ENCODE measurements at regions not wholly inside any gene's neighbourhood (a gene's known extent, or its start where the extent isn't known, plus 50 kb on each side); places are given as distances from the start of the nearest gene placed in this dataset.

GRCh38 chr4:60868232-60868960 lies 331.7 kb upstream of the ADGRL3 start:
- H3K27ac Mint-ChIP-seq = no peak overlapping the region
- H3K4me3 Mint-ChIP-seq = no peak overlapping the region
- H3K27me3 Mint-ChIP-seq (ENCODE audit: low read depth) = no peaks in the 10 kb centered on the region; the same call in 1 of the 2 replicates
- no peaks in the 10 kb centered on the region for H3K9me3 Mint-ChIP-seq
- H3K4me1 Mint-ChIP-seq = no peaks in the 10 kb centered on the region
- ChIA-PET CTCF (no interaction called here), POLR2A (no interaction called here)
- no peaks in the 10 kb centered on the region for H3K36me3 Mint-ChIP-seq
- DNase-seq (ENCODE audit: low spot score) (no peak), ATAC-seq (no peak)
- no peak for TF ChIP-seq FOXK1 (CRISPR knock-in tag; IDR thresholded peaks at IDR 0.05)
- no peak for TF ChIP-seq OVOL2 (CRISPR knock-in tag; IDR thresholded peaks at IDR 0.05; ENCODE audit: borderline replicate concordance)
- TF ChIP-seq, protein P1, sequence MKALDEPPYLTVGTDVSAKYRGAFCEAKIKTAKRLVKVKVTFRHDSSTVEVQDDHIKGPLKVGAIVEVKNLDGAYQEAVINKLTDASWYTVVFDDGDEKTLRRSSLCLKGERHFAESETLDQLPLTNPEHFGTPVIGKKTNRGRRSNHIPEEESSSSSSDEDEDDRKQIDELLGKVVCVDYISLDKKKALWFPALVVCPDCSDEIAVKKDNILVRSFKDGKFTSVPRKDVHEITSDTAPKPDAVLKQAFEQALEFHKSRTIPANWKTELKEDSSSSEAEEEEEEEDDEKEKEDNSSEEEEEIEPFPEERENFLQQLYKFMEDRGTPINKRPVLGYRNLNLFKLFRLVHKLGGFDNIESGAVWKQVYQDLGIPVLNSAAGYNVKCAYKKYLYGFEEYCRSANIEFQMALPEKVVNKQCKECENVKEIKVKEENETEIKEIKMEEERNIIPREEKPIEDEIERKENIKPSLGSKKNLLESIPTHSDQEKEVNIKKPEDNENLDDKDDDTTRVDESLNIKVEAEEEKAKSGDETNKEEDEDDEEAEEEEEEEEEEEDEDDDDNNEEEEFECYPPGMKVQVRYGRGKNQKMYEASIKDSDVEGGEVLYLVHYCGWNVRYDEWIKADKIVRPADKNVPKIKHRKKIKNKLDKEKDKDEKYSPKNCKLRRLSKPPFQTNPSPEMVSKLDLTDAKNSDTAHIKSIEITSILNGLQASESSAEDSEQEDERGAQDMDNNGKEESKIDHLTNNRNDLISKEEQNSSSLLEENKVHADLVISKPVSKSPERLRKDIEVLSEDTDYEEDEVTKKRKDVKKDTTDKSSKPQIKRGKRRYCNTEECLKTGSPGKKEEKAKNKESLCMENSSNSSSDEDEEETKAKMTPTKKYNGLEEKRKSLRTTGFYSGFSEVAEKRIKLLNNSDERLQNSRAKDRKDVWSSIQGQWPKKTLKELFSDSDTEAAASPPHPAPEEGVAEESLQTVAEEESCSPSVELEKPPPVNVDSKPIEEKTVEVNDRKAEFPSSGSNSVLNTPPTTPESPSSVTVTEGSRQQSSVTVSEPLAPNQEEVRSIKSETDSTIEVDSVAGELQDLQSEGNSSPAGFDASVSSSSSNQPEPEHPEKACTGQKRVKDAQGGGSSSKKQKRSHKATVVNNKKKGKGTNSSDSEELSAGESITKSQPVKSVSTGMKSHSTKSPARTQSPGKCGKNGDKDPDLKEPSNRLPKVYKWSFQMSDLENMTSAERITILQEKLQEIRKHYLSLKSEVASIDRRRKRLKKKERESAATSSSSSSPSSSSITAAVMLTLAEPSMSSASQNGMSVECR (CRISPR knock-in tag; IDR thresholded peaks at IDR 0.05; ENCODE audit: borderline replicate concordance) = no peak
- no peak for TF ChIP-seq ZNF317 (CRISPR knock-in tag; IDR thresholded peaks at IDR 0.05; ENCODE audit: borderline replicate concordance, low read depth)
- TF ChIP-seq RORB (CRISPR knock-in tag; IDR thresholded peaks at IDR 0.05) = no peak
- no peak for TF ChIP-seq ZNF138 (CRISPR knock-in tag; conservative IDR thresholded peaks at IDR 0.05)
- TF ChIP-seq, protein P2, sequence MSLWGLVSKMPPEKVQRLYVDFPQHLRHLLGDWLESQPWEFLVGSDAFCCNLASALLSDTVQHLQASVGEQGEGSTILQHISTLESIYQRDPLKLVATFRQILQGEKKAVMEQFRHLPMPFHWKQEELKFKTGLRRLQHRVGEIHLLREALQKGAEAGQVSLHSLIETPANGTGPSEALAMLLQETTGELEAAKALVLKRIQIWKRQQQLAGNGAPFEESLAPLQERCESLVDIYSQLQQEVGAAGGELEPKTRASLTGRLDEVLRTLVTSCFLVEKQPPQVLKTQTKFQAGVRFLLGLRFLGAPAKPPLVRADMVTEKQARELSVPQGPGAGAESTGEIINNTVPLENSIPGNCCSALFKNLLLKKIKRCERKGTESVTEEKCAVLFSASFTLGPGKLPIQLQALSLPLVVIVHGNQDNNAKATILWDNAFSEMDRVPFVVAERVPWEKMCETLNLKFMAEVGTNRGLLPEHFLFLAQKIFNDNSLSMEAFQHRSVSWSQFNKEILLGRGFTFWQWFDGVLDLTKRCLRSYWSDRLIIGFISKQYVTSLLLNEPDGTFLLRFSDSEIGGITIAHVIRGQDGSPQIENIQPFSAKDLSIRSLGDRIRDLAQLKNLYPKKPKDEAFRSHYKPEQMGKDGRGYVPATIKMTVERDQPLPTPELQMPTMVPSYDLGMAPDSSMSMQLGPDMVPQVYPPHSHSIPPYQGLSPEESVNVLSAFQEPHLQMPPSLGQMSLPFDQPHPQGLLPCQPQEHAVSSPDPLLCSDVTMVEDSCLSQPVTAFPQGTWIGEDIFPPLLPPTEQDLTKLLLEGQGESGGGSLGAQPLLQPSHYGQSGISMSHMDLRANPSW (CRISPR knock-in tag; conservative IDR thresholded peaks at IDR 0.05; ENCODE audit: low read depth) = no peak
- no peak for TF ChIP-seq USF1 (CRISPR knock-in tag; IDR thresholded peaks at IDR 0.05)
- TF ChIP-seq FOXP1 (CRISPR knock-in tag; IDR thresholded peaks at IDR 0.05; ENCODE audit: borderline replicate concordance) = no peak
- no peak for TF ChIP-seq TP53 (CRISPR knock-in tag; IDR thresholded peaks at IDR 0.05)
- TF ChIP-seq GABPB1 (CRISPR knock-in tag; IDR thresholded peaks at IDR 0.05) = no peak
- TF ChIP-seq ZBTB21 (CRISPR knock-in tag; IDR thresholded peaks at IDR 0.05; ENCODE audit: borderline replicate concordance) = no peak
- TF ChIP-seq SMAD3 (CRISPR knock-in tag; IDR thresholded peaks at IDR 0.05; ENCODE audit: borderline replicate concordance) = no peak
- no peak for TF ChIP-seq TEAD1 (CRISPR knock-in tag; IDR thresholded peaks at IDR 0.05)

- TF ChIP-seq HMGA2 (CRISPR knock-in tag; IDR thresholded peaks at IDR 0.05) = no peak
- TF ChIP-seq MYBL2 (CRISPR knock-in tag; IDR thresholded peaks at IDR 0.05) = no peak
- H3K27me3 Mint-ChIP-seq (ENCODE audit: low read depth) = no peaks in the 10 kb centered on the region
- no peak overlapping the region for H3K4me3 Mint-ChIP-seq
These were observed 320.9 kb upstream of the ADGRL3 start for GRCh38 chr4:60879135-60879701.

More at GRCh38 chr4:60879135-60879701, 320.9 kb upstream of the ADGRL3 start:
- POLR2A ChIA-PET = no interaction called here
- Mint-ChIP-seq H3K27ac (no peak overlapping the region), H3K9me3 (peaks cover 12% of the 10 kb centered on the region), H3K36me3 (peaks cover 5% of the 10 kb centered on the region), H3K4me1 (no peaks in the 10 kb centered on the region)
- CTCF ChIA-PET = no interaction called here
- DNase-seq (ENCODE audit: low spot score) = no peak
- ATAC-seq = no peak

All from WTC11 (cell line).